ENCODE measurements at regions not wholly inside any gene's neighbourhood (a gene's known extent, or its start where the extent isn't known, plus 50 kb on each side); places are given as distances from the start of the nearest gene placed in this dataset.
"Not testable (repeated sequence)": the region's sequence is repeated elsewhere in the genome, so short reads cannot be mapped to it uniquely, and the experiment has no call there.

DNA sequence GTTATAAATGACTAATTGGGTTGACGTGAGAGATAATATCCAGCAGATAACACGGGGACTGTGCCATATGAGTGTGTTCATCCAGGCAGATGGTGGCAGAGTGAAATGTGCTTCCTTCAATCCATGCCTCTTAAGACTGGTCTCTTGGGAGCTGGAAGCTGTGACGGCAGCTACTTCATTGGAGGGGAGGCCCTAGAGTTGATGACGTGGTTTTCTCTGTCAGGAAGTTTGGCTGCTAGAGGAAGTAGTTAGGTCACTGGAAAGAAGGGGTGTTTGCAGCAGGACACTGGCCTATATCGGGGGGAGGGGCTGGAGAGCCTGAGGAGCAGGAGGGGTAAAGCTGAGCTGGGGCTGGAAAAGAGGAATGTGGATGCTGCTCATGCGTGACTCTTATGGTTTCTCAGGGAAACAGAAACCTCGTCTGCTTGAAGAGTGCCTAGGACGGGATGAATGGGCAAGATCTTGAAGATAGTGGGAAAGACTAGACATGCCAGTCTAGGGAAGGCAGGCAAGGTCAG is 3051.6 kb downstream of the RPIA start:
- H3K9me3 Mint-ChIP-seq (ENCODE audit: low read depth); H3K4me3 Mint-ChIP-seq (ENCODE audit: low read depth); DNase-seq (ENCODE audit: low spot score, unreplicated experiment); H3K27ac Mint-ChIP-seq; H3K4me1 Mint-ChIP-seq (ENCODE audit: low read depth); H3K36me3 Mint-ChIP-seq (ENCODE audit: insufficient read depth): not testable (repeated sequence)
- H3K27me3 Mint-ChIP-seq: peaks cover 24% of the 10 kb centered on the region

DNA sequence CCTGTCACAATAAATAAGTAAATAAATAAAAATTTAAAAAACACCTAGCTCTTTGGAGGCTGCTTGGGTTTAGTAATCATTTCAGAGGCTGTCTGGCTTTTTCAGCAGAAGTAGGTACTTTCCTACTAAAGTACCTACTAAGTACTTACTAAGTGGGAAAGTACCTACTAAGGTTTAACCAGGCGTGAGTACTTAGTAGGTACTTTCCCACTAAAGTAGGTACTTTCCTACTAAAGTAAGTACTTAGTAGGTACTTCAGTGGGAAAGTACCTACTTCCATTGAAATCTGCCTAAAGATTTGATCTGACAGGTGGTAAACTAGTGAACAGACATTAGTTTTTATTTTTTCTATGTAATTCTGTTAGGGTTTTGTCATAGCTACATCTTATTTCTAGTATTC is 3052.4 kb downstream of the RPIA start:
- not testable (repeated sequence) for H3K9me3 Mint-ChIP-seq (ENCODE audit: low read depth); H3K4me3 Mint-ChIP-seq (ENCODE audit: low read depth); H3K36me3 Mint-ChIP-seq (ENCODE audit: insufficient read depth); DNase-seq (ENCODE audit: low spot score, unreplicated experiment); H3K27ac Mint-ChIP-seq; H3K4me1 Mint-ChIP-seq (ENCODE audit: low read depth)
- H3K27me3 Mint-ChIP-seq: peaks cover 24% of the 10 kb centered on the region

DNA sequence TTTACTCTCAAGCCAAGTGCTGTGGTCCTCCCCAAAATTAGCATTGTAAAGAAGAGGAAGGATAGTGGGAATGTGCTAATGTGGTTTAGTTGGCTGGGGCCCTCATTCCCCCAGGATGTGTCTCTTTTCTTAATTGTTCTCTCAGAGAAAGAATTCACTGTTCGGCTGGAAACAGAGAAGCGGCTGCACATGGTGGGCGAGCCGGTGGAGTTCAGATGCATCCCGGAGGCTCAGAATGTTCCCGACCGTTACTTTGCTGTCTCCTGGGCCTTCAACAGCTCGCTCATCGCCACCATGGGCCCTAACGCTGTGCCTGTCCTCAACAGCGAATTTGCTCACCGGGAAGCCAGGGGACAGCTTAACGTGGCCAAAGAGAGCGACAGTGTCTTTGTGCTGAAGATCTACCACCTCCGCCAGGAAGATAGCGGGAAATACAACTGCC is 3053.2 kb downstream of the RPIA start:
- not testable (repeated sequence) for H3K36me3 Mint-ChIP-seq (ENCODE audit: insufficient read depth); H3K4me1 Mint-ChIP-seq (ENCODE audit: low read depth); H3K27ac Mint-ChIP-seq; H3K9me3 Mint-ChIP-seq (ENCODE audit: low read depth); DNase-seq (ENCODE audit: low spot score, unreplicated experiment); H3K4me3 Mint-ChIP-seq (ENCODE audit: low read depth)
- peaks cover 27% of the 10 kb centered on the region for H3K27me3 Mint-ChIP-seq

DNA sequence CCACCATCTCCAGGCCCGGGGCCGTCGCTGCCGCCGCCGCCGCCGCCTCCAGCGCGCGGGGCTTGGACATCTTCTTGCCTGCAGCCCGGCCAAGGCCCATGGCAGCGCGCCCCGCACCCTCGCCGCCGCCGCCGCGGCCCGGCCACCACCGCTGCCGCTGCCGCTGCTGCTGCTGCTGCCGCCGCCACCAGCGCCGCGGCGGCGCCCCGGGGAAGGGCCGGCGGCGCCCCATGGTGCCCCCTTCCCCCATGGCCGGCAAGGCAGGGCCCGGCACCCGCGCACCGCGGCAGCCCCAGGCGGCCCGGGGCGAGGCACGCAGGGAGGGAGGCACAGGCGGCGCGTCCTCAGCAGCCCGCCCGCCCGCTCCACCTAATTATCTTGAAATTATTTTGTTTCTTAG is 3057.4 kb downstream of the RPIA start:
- no peaks in the 10 kb centered on the region for H3K36me3 Mint-ChIP-seq (ENCODE audit: insufficient read depth)
- no peak for DNase-seq (ENCODE audit: low spot score, unreplicated experiment)
- no peaks in the 10 kb centered on the region for H3K4me1 Mint-ChIP-seq (ENCODE audit: low read depth)
- H3K27me3 Mint-ChIP-seq: peaks cover 16% of the 10 kb centered on the region
- TF ChIP-seq, protein P1, sequence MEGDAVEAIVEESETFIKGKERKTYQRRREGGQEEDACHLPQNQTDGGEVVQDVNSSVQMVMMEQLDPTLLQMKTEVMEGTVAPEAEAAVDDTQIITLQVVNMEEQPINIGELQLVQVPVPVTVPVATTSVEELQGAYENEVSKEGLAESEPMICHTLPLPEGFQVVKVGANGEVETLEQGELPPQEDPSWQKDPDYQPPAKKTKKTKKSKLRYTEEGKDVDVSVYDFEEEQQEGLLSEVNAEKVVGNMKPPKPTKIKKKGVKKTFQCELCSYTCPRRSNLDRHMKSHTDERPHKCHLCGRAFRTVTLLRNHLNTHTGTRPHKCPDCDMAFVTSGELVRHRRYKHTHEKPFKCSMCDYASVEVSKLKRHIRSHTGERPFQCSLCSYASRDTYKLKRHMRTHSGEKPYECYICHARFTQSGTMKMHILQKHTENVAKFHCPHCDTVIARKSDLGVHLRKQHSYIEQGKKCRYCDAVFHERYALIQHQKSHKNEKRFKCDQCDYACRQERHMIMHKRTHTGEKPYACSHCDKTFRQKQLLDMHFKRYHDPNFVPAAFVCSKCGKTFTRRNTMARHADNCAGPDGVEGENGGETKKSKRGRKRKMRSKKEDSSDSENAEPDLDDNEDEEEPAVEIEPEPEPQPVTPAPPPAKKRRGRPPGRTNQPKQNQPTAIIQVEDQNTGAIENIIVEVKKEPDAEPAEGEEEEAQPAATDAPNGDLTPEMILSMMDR (IDR thresholded peaks at IDR 0.05; ENCODE audit: unreplicated experiment): no peak
- H3K27ac Mint-ChIP-seq: no peak overlapping the region
- H3K9me3 Mint-ChIP-seq (ENCODE audit: low read depth): peaks cover 5% of the 10 kb centered on the region
- no peak overlapping the region for H3K4me3 Mint-ChIP-seq (ENCODE audit: low read depth)

DNA sequence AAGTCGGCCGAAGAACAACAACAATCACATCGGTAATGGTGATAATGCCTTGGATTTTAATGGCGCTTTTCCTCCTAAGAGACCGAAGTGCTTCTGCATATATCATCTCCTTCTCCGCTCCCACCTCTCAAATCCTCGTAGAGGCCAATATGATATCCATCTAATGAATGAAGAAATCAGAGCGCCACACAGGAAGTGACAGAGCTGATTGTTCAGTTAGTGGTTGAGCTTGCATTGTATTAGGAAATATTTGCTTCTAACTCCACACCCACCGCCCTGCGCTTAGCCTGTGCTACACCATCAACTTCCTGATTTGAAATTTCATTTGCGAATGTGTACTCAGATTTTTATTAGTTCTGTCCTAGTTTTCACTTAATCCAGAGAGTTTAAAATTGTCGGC is 3058.2 kb downstream of the RPIA start:
- H3K27me3 Mint-ChIP-seq; H3K9me3 Mint-ChIP-seq (ENCODE audit: low read depth); H3K4me3 Mint-ChIP-seq (ENCODE audit: low read depth); H3K4me1 Mint-ChIP-seq (ENCODE audit: low read depth); DNase-seq (ENCODE audit: low spot score, unreplicated experiment); H3K27ac Mint-ChIP-seq; H3K36me3 Mint-ChIP-seq (ENCODE audit: insufficient read depth): not testable (repeated sequence)

DNA sequence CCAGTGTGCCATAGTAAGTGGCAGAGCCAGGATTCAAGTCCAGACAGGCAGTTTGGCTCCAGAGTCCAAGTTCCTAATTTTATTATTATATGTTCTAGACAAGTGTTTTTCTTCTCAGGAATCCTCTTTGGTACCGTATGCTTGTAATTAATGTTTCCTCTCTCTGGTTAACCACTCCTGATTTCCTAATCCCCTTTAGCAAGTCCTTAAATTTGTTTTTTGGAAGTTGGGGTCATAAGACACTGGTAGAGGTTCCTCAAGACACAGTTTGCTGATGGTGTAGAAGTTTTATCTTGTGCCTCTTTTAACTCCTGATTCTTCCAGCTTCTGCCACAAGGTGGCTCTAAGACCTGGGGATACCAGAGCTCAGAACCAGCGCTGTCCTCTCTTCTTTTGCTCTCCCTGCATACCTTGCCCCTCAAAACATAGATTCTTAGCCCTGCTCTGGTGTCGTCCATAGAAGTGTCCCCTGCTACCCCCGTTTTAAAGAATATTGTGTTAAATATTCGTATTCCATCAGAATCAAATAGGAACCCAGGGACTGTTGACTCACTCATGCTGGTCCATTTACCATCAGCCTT is 3068.0 kb downstream of the RPIA start:
- not testable (repeated sequence) for H3K27me3 Mint-ChIP-seq; H3K9me3 Mint-ChIP-seq (ENCODE audit: low read depth); H3K27ac Mint-ChIP-seq; H3K4me3 Mint-ChIP-seq (ENCODE audit: low read depth); H3K36me3 Mint-ChIP-seq (ENCODE audit: insufficient read depth); H3K4me1 Mint-ChIP-seq (ENCODE audit: low read depth); DNase-seq (ENCODE audit: low spot score, unreplicated experiment)
- TF ChIP-seq, protein P1 (IDR thresholded peaks at IDR 0.05; ENCODE audit: unreplicated experiment): peak; percentile 18

DNA sequence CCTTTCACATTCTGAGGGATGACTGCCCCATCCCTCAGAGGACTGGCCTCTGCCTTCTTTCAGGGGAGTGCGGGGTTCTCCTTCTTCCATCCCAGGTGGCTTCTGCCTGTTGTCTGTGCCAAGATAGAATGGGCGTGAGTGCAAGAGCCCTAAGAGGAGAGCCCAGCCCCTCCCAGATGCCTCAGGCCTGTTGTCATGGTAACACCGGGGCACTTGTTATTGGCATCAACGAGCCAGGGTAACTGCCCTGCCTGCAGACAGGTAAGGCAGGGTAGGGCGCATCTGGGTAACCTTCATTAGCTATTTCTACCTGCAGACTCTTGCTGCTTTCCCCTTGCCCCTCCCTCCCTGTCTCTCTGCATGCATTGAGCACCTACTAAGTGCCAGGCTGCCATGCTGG is 3069.2 kb downstream of the RPIA start:
- not testable (repeated sequence) for H3K4me3 Mint-ChIP-seq (ENCODE audit: low read depth); H3K4me1 Mint-ChIP-seq (ENCODE audit: low read depth); H3K36me3 Mint-ChIP-seq (ENCODE audit: insufficient read depth); H3K27ac Mint-ChIP-seq; H3K9me3 Mint-ChIP-seq (ENCODE audit: low read depth); DNase-seq (ENCODE audit: low spot score, unreplicated experiment); H3K27me3 Mint-ChIP-seq

DNA sequence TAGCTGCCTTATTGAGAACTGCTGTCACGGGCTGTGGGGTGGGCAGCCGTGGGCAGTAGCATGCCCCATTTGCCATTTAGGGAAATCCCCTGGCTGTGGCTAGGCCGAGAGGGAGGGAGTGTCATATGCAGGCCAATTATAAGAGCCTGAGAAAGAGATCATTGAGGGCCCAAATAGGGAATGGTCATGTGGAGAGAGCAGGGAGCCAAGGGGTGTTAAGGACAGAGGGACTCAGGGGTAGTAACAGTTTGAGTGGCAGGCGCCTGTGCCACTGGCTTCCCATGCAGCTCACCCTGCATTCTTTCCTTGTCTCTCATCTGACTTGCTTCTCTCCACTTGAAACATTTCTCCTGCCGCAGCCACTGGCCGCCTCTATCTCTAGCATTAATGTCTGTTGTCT is 3070.8 kb downstream of the RPIA start:
- not testable (repeated sequence) for H3K27ac Mint-ChIP-seq; H3K27me3 Mint-ChIP-seq; H3K4me3 Mint-ChIP-seq (ENCODE audit: low read depth); H3K4me1 Mint-ChIP-seq (ENCODE audit: low read depth); H3K36me3 Mint-ChIP-seq (ENCODE audit: insufficient read depth); DNase-seq (ENCODE audit: low spot score, unreplicated experiment); H3K9me3 Mint-ChIP-seq (ENCODE audit: low read depth)

DNA sequence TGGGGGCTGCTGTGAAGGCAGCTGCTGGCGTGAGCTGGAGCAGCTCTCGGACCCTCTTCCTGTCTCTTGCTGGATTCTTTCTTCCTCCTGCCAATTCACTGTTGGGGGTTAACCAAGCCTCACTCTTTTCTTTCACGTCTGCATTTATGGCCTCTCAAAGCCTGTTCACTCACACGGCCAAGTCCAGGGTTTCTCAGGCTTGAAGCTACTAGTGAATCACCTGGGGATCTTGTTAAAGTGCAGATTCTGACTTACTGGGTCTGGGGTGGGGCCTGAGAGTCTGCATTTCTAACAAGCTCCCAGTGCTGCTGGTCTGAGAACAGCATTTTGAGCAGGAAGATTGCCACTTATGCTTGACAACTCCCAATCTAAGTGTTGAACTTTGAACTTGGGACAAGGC is 3072.2 kb downstream of the RPIA start:
- not testable (repeated sequence) for H3K9me3 Mint-ChIP-seq (ENCODE audit: low read depth); DNase-seq (ENCODE audit: low spot score, unreplicated experiment); H3K4me1 Mint-ChIP-seq (ENCODE audit: low read depth); H3K27ac Mint-ChIP-seq; H3K27me3 Mint-ChIP-seq; H3K4me3 Mint-ChIP-seq (ENCODE audit: low read depth); H3K36me3 Mint-ChIP-seq (ENCODE audit: insufficient read depth)

DNA sequence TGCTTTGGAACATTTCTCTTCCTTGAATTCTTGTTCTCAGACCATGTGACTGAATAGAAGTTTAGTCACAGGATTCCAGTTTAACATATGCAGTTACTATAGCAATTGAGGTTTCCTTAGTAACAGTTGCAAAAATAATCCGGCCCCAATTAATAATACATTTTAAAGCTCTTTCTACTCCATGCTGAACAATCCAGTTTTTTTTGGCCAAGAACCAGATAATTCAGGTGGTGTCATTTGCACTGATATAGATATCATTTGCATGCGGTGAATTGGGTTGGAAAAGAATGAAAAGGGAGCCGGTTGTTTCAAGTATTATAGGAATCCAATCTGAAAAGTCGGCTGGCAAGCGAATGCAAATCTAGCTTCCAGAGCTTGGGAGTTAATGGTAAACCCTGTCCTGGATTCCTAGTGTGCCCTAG is 3073.1 kb downstream of the RPIA start:
- H3K9me3 Mint-ChIP-seq (ENCODE audit: low read depth); DNase-seq (ENCODE audit: low spot score, unreplicated experiment); H3K27me3 Mint-ChIP-seq; H3K4me3 Mint-ChIP-seq (ENCODE audit: low read depth); H3K27ac Mint-ChIP-seq; H3K4me1 Mint-ChIP-seq (ENCODE audit: low read depth); H3K36me3 Mint-ChIP-seq (ENCODE audit: insufficient read depth): not testable (repeated sequence)

DNA sequence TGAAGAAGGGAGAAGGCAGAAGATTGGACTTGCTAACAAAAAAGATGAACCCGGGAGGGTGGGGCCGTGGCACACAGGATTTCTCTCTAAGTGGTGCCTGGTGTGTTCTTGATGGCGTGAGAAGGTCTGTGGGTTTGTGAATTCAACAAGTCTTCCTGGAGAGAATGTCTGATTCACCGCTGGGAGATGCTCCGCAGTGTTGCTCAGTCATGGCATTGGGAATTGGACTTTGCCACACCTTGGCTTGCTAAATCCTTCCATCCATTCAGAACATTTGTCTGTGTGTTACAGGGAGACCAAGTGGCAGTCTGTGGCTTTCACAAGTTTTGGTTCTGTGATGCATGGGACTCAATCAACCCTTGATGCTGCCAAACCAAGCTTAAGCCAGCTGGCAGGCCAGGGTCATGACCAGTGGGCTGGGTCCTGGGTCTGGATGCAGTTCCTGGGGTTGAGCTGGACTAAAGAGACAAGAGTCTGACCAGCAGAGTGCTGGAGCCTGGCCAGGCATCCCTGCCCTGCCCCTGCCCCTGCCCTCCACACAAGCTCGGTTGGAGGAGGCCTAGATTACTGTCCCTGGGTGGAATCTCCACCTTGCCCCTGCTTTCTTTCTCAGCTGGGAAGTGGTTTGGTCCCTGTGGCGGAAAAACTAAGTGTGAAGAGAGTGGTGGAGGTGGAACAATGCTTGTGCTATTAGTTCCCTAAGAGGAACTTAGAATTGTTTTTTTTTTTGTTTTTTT is 3073.7 kb downstream of the RPIA start:
- H3K27me3 Mint-ChIP-seq; H3K36me3 Mint-ChIP-seq (ENCODE audit: insufficient read depth); H3K9me3 Mint-ChIP-seq (ENCODE audit: low read depth); H3K4me3 Mint-ChIP-seq (ENCODE audit: low read depth); H3K4me1 Mint-ChIP-seq (ENCODE audit: low read depth); DNase-seq (ENCODE audit: low spot score, unreplicated experiment); H3K27ac Mint-ChIP-seq: not testable (repeated sequence)

Data from progenitor cell of endocrine pancreas (in vitro differentiated cells).